BJ (cell line): ENCODE measurements at regions not wholly inside any gene's neighbourhood (a gene's known extent, or its start where the extent isn't known, plus 50 kb on each side); places are given as distances from the start of the nearest gene placed in this dataset.

Experiments used
- CTCF ChIA-PET: fragments of 350-600 bp; formaldehyde crosslinking; extraction: SDS; loops from one replicate; lab custom pipeline; 2021; ENCODE audit warnings: antibody characterized with exemption, inconsistent platforms; lab: Yijun Ruan, JAX
- POLR2A ChIA-PET: fragments of 300-600 bp; sonication (Branson Sonifier 250); formaldehyde crosslinking; extraction: SDS; loops from one replicate; lab custom pipeline; 2021; ENCODE audit warnings: antibody characterized with exemption; lab: Charles Lee
- DNase-seq: peaks from one replicate; pipeline ENCODE4 v3.0.0-alpha.2; 2011; ENCODE audit warnings: low read depth
- H3K27me3 ChIP-seq: 2 replicates; pipeline ENCODE4 v1.6.0; 2011; ENCODE audit warnings: low read length; ENCODE audit not compliant: control insufficient read depth, insufficient read depth
- H3K36me3 ChIP-seq: 2 replicates; pipeline ENCODE4 v1.5.1; 2011; ENCODE audit warnings: low read length; ENCODE audit not compliant: control insufficient read depth, insufficient read depth
- H3K4me3 ChIP-seq: 2 replicates; pipeline ENCODE4 v1.5.1; 2011; ENCODE audit warnings: low read depth, mild to moderate bottlenecking, control low read depth, low read length
- TF ChIP-seq, protein P1 (sequence below): IDR thresholded peaks from 2 replicates; pipeline ENCODE4 v1.5.1; 2011; ENCODE audit warnings: low read depth, mild to moderate bottlenecking, control low read depth, inconsistent platforms, low read length, moderate library complexity; ENCODE audit not compliant: insufficient read depth

DNA sequence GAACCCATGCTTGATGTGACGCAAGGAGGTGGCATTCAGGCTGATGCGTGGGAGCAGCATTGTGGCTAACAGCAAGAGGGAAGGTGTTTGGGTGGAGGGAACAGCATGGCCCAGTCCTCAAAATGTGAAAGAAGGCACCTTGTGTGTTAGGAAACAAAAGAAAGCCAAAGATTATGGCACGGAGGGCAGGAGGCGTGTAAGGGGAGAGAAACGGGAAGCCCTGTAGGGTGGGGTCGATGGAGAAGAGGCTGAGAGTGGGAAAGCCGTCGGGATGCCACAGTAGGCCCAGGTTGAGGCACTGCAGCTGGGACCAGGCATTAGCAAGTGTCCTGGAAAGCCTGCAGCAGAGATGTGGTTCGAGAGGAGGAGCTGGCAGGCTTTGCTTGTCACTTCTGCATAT, 241.1 kb downstream of the GADD45G start:
- CTCF ChIA-PET: no interaction called here
- no peaks in the 10 kb centered on the region for H3K36me3 ChIP-seq
- no peak overlapping the region for H3K4me3 ChIP-seq
- H3K27me3 ChIP-seq: no peaks in the 10 kb centered on the region
- TF ChIP-seq, protein P1, sequence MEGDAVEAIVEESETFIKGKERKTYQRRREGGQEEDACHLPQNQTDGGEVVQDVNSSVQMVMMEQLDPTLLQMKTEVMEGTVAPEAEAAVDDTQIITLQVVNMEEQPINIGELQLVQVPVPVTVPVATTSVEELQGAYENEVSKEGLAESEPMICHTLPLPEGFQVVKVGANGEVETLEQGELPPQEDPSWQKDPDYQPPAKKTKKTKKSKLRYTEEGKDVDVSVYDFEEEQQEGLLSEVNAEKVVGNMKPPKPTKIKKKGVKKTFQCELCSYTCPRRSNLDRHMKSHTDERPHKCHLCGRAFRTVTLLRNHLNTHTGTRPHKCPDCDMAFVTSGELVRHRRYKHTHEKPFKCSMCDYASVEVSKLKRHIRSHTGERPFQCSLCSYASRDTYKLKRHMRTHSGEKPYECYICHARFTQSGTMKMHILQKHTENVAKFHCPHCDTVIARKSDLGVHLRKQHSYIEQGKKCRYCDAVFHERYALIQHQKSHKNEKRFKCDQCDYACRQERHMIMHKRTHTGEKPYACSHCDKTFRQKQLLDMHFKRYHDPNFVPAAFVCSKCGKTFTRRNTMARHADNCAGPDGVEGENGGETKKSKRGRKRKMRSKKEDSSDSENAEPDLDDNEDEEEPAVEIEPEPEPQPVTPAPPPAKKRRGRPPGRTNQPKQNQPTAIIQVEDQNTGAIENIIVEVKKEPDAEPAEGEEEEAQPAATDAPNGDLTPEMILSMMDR: no peak
- no peak for DNase-seq
- POLR2A ChIA-PET: no interaction called here

DNA sequence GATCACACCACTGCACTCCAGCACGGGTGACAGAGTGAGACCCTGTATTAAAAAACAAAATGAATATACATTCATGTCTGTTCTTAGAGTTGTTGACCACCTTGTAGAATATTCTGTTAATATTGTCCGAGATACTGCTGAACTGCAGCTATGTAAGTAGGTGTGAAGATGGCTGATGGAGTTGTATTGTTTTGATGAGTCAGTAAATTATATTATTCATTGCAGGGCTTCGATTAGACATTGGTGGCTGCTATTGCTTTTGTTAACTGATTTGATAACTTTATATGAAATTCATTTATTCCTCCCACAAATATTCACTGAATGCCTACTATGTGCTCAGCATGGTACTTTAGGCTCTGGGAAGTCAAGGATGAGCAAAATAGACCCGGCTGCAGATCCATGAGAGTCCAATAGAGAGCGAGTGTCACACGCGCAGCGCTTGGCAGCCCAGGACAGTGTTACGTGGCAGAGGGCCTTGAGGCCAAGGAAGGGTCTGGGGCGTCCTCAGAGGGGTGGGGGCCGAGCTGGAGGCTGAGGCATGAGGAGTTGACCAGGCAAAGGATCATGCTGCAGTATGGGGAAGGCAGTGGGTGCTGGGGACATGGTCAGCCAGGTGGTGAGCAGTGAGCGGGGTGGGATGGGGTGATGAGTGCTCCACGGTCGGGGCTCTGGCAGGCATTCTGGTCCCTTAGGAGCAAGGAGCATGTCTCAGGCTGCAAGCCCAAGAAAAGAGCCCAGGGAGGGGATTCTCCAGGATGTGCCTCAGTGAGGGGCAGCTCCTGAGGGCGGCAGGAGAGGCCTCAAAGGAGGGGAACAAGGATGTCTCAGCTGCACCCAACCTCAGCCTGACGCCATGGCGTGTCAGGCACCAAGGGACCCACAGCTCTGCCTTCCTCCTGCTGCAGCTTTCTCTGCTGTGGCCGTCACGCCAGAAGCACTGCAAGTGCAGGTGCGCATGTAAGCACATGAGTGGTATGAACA, 243.5 kb downstream of the GADD45G start:
- no peak for DNase-seq
- Histone ChIP-seq H3K4me3 (no peak overlapping the region), H3K27me3 (no peaks in the 10 kb centered on the region), H3K36me3 (no peaks in the 10 kb centered on the region)
- TF ChIP-seq, protein P1: no peak
- ChIA-PET CTCF (no interaction called here), POLR2A (no interaction called here)

DNA sequence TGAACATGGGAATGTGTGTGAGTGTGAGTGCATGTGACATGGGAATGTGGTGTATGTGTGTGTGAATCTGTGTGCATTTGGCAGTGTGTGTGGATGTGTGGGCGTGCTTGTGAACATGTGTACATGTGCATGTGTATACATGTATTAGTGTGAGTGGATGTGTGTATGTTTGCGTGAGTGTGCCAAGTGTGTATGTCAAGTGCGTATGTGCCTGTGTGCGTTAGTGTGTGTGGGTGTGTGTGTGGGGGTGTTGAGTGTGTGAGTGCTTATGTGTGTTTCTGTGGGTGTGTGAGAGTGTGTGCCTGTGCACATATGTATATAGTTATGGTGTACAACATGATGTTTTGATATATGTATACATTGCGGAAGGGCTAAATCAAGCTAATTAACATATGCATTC, 244.3 kb downstream of the GADD45G start:
- no peaks in the 10 kb centered on the region for H3K36me3 ChIP-seq
- H3K27me3 ChIP-seq: no peaks in the 10 kb centered on the region
- TF ChIP-seq, protein P1: no peak
- ChIA-PET CTCF (no interaction called here), POLR2A (no interaction called here)
- DNase-seq: no peak
- no peak overlapping the region for H3K4me3 ChIP-seq

DNA sequence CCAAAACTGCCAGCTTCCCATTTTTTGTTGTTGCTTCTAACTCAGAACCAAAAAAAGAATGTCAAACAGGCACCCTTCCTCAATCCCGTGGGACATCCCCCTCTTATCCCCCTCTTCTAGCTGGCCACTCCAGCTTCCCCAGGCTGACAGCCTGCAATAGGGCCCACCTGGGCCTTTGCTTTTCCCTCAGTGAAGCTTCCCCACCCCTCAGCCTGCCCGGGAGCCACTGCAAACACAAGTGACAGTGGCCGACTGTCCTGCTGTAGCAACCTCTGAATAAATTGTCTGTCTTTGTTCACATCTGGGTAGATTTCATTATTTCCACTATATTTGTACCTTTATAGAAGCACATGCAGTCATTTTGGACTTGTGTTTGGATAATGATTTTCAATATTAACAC, 245.3 kb downstream of the GADD45G start:
- TF ChIP-seq, protein P1: no peak
- ChIA-PET POLR2A (no interaction called here), CTCF (no interaction called here)
- no peak for DNase-seq
- Histone ChIP-seq H3K4me3 (no peak overlapping the region), H3K27me3 (no peaks in the 10 kb centered on the region), H3K36me3 (no peaks in the 10 kb centered on the region)

DNA sequence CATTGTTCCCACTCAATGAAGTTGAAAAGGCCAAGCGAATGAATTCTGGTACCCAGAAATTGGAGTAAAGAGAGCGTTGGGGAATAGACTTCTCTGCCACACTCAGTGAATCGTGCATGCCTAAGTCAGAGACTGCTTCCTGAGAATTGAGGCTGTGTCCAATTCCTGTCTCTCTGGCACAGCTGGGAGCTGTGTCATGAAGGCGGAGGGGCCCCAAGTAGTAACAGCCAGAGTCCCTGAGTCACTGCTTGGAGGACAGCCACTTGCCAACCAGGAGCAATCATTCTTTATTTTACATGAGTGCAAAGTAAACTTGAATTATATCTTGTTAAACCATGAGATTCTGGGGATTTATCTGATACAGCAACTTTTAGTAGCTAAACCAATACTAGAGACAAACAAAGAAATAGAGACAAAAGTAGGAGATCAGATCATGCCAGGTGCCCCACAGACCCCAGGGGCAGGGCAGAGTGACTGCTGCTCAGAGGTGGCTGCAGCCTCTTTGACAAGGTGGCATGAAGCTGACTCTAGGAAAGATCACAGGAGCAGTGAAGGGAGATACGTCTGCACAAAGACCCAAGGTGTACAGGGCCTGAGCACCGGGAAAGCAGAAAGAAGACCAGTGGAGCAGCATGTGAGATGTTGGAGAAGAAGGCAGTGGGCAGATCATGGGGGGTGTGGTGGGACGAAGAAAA, 246.0 kb downstream of the GADD45G start:
- H3K4me3 ChIP-seq: no peak overlapping the region
- H3K36me3 ChIP-seq: no peaks in the 10 kb centered on the region
- no peak for DNase-seq
- no peaks in the 10 kb centered on the region for H3K27me3 ChIP-seq
- CTCF ChIA-PET: interaction anchor here (0.8 to 0.9 kb wide), 2 partner anchors 19 to 139 kb away, joined by 3 to 5 read pairs; no protein-coding TSS in a partner anchor
- TF ChIP-seq, protein P1: no peak
- POLR2A ChIA-PET: no interaction called here
